HCT116 (cell line): ENCODE measurements at regions not wholly inside any gene's neighbourhood (a gene's known extent, or its start where the extent isn't known, plus 50 kb on each side); places are given as distances from the start of the nearest gene placed in this dataset.

Source experiments
- ATAC-seq: fragments of 200-7000 bp; cut with Tn5 transposase; 2 replicates; pipeline ENCODE4 v1.9.1; 2020; ENCODE audit warnings: mild to moderate bottlenecking, moderate library complexity
- BruUV-seq: library from RNA; stranded (reverse); fragments of 400-500 nt; replicated peaks from 2 replicates; lab custom pipeline; 2021; lab: Mats Ljungman, UMichigan
- CTCF ChIA-PET: fragments of 300-600 bp; sonication (Branson Sonifier 250); formaldehyde crosslinking; loops from one replicate; lab custom pipeline; 2021; ENCODE audit warnings: antibody characterized with exemption; lab: Charles Lee
- POLR2A ChIA-PET: fragments of 300-600, 350-600 bp; sonication (Branson Sonifier 250); formaldehyde crosslinking; loops from one replicate; lab custom pipeline; 2021; ENCODE audit warnings: antibody characterized with exemption; lab: Charles Lee
- RAD21 ChIA-PET, 2 experiments: fragments of 300-600 bp; sonication (Branson Sonifier 250); formaldehyde crosslinking; loops; one replicate each; lab custom pipeline; 2023; ENCODE audit warnings: low total read pairs in 2 of 2; ENCODE audit not compliant: uncharacterized antibody in 2 of 2, unreplicated experiment in 2 of 2, low non-redundant PET in 1 of 2; lab: Charles Lee
- DNase-seq: peaks from one replicate; pipeline ENCODE4 v3.0.0-alpha.2; 2010; ENCODE audit warnings: low read depth, low spot score
- H2AFZ ChIP-seq: fragments of 200-600 bp; shearing (Covaris generic), sonication (generic); 2 replicates; pipeline ENCODE4 v1.6.1; 2017; ENCODE audit warnings: low read depth, mixed run types, mixed read lengths, antibody characterized with exemption, low read length; ENCODE audit not compliant: poor library complexity, severe bottlenecking
- H3K27ac ChIP-seq: 2 replicates; pipeline ENCODE4 v1.5.1; 2012; ENCODE audit warnings: low read depth, low read length
- H3K27me3 ChIP-seq: fragments of 200-600 bp; sonication (generic); 2 replicates; pipeline ENCODE4 v1.6.1; 2016; ENCODE audit warnings: mixed run types, low read length, mixed read lengths; ENCODE audit not compliant: insufficient read depth
- H3K36me3 ChIP-seq, 2 experiments: fragments of 200-500 bp in 1 of 2; fragments of 200-600 bp in 1 of 2; sonication (Bioruptor generic) in 1 of 2; sonication (generic) in 1 of 2; 2 replicates each; pipeline versions ENCODE4 v1.5.1 to v1.6.1; 2014 to 2016; ENCODE audit warnings: low read length in 2 of 2, inconsistent platforms in 1 of 2, mixed read lengths in 1 of 2, mixed run types in 1 of 2; ENCODE audit not compliant: insufficient read depth in 2 of 2, control insufficient read depth in 1 of 2
- H3K4me1 ChIP-seq, 2 experiments: fragments of 200-600 bp in 1 of 2; sonication (generic) in 1 of 2; 2 replicates each; pipeline versions ENCODE4 v1.5.1 to v1.6.1; 2012 to 2017; ENCODE audit warnings: low read length in 2 of 2, inconsistent platforms in 1 of 2, mild to moderate bottlenecking in 1 of 2, mixed read lengths in 1 of 2, mixed run types in 1 of 2, moderate library complexity in 1 of 2; ENCODE audit not compliant: insufficient read depth in 2 of 2, control insufficient read depth in 1 of 2
- H3K4me2 ChIP-seq: fragments of 200-600 bp; sonication (generic); 2 replicates; pipeline ENCODE4 v1.6.1; 2017; ENCODE audit warnings: mixed run types, low read length, mixed read lengths
- H3K4me3 ChIP-seq, 2 experiments: fragments of 200-600 bp in 1 of 2; sonication (generic) in 1 of 2; replicated peaks in 1 of 2; 2 replicates each; pipeline ENCODE4 v1.5.1; 2011 to 2016; ENCODE audit warnings: low read length in 2 of 2, control low read depth in 1 of 2, low read depth in 1 of 2, mild to moderate bottlenecking in 1 of 2, mixed read lengths in 1 of 2, mixed run types in 1 of 2
- H3K79me2 ChIP-seq: fragments of 200-600 bp; sonication (generic); 2 replicates; pipeline ENCODE4 v1.6.1; 2017; ENCODE audit warnings: mild to moderate bottlenecking, mixed run types, low read length, moderate library complexity, mixed read lengths; ENCODE audit not compliant: insufficient read depth
- H3K9ac ChIP-seq: fragments of 200-600 bp; sonication (generic); 2 replicates; pipeline ENCODE4 v1.6.1; 2016; ENCODE audit warnings: low read length, mixed read lengths
- H3K9me2 ChIP-seq: fragments of 200-600 bp; sonication (generic), shearing (Covaris generic); 2 replicates; pipeline ENCODE4 v1.6.1; 2017; ENCODE audit warnings: mixed run types, mild to moderate bottlenecking, moderate library complexity; ENCODE audit not compliant: insufficient read depth
- H3K9me3 ChIP-seq, 2 experiments: fragments of 200-500 bp in 1 of 2; fragments of 200-600 bp in 1 of 2; sonication (Bioruptor generic) in 1 of 2; sonication (generic) in 1 of 2; 2 replicates each; pipeline ENCODE4 v1.6.1; 2014 to 2017; ENCODE audit warnings: low read length in 2 of 2, mixed read lengths in 2 of 2, inconsistent platforms in 1 of 2, low read depth in 1 of 2, mild to moderate bottlenecking in 1 of 2, mixed run types in 1 of 2, moderate library complexity in 1 of 2; ENCODE audit not compliant: control insufficient read depth in 1 of 2, insufficient read depth in 1 of 2
- H4K20me1 ChIP-seq: fragments of 200-600 bp; sonication (generic), shearing (Covaris generic); 2 replicates; pipeline ENCODE4 v1.6.1; 2017; ENCODE audit warnings: mixed run types, mild to moderate bottlenecking, moderate library complexity; ENCODE audit not compliant: insufficient read depth
- CBX3 ChIP-seq: IDR thresholded peaks from 2 replicates; pipeline ENCODE4 v1.6.1; 2012; ENCODE audit warnings: low read depth
- CEBPB ChIP-seq: IDR thresholded peaks from 2 replicates; pipeline ENCODE4 v1.6.1; 2012; ENCODE audit warnings: low read depth
- EGR1 ChIP-seq: IDR thresholded peaks from 2 replicates; pipeline ENCODE4 v1.6.1; 2012; ENCODE audit warnings: low read depth
- ELF1 ChIP-seq: IDR thresholded peaks from 2 replicates; pipeline ENCODE4 v1.6.1; 2012; ENCODE audit warnings: low read depth, borderline replicate concordance
- EZH2 ChIP-seq: fragments of 200-600 bp; sonication (generic); IDR thresholded peaks from 2 replicates; pipeline ENCODE4 v1.6.1; 2017; ENCODE audit warnings: antibody characterized with exemption, mixed run types
- EZH2phosphoT487 ChIP-seq: fragments of 200-600 bp; IDR thresholded peaks from 2 replicates; pipeline ENCODE4 v1.6.1; 2018; ENCODE audit warnings: antibody characterized with exemption, borderline replicate concordance
- FOSL1 ChIP-seq: IDR thresholded peaks from 2 replicates; pipeline ENCODE4 v1.6.1; 2012; ENCODE audit warnings: low read depth
- JUND ChIP-seq: IDR thresholded peaks from 2 replicates; pipeline ENCODE4 v1.6.1; 2012
- POLR2AphosphoS5 ChIP-seq: IDR thresholded peaks from 2 replicates; pipeline ENCODE4 v1.6.1; 2011; ENCODE audit warnings: mild to moderate bottlenecking, low read depth, low read length, moderate library complexity
- SP1 ChIP-seq: IDR thresholded peaks from 2 replicates; pipeline ENCODE4 v1.6.1; 2012; ENCODE audit warnings: low read depth
- SRF ChIP-seq: IDR thresholded peaks from 2 replicates; pipeline ENCODE4 v1.6.1; 2012; ENCODE audit warnings: low read depth
- TCF7L2 ChIP-seq: IDR thresholded peaks from 2 replicates; pipeline ENCODE4 v1.7.0; 2011; ENCODE audit warnings: borderline replicate concordance, inconsistent platforms; ENCODE audit not compliant: insufficient read depth, insufficient read length; ENCODE audit errors: extremely low read depth
- ZFX ChIP-seq: fragments of 450-650 bp; IDR thresholded peaks from 2 replicates; pipeline ENCODE4 v1.6.1; 2017
- intact Hi-C: fragments of 100-400 bp; cut with micrococcal nuclease; formaldehyde crosslinking; loops from 2 replicates; pipeline ENCODE4 v1.10.0; 2022
- TF ChIP-seq, protein P1 (sequence below): IDR thresholded peaks from 2 replicates; pipeline ENCODE4 v1.6.1; 2012
- TF ChIP-seq, protein P2 (sequence below): IDR thresholded peaks from 2 replicates; pipeline ENCODE4 v1.6.1; 2011; ENCODE audit warnings: mild to moderate bottlenecking, low read length, moderate library complexity; ENCODE audit not compliant: insufficient replicate concordance; ENCODE audit errors: extremely low read depth
- TF ChIP-seq, protein P3 (sequence below): IDR thresholded peaks from 2 replicates; pipeline ENCODE4 v1.6.1; 2012
- TF ChIP-seq, protein P4 (sequence below), 3 experiments: fragments of 200-600 bp in 1 of 3; sonication (generic) in 1 of 3; IDR thresholded peaks in 2 of 3; conservative IDR thresholded peaks in 1 of 3; 2 replicates each; pipeline ENCODE4 v1.5.1; 2012 to 2017; ENCODE audit warnings: low read depth in 2 of 3, low read length in 2 of 3, antibody characterized with exemption in 1 of 3, borderline replicate concordance in 1 of 3, control low read depth in 1 of 3, mild to moderate bottlenecking in 1 of 3, mixed read lengths in 1 of 3, mixed run types in 1 of 3, moderate library complexity in 1 of 3; ENCODE audit not compliant: insufficient read depth in 1 of 3

- Histone ChIP-seq H3K9me3 (no peaks in the 10 kb centered on the region), H3K27me3 (no peaks in the 10 kb centered on the region)
- TF ChIP-seq, protein P1, sequence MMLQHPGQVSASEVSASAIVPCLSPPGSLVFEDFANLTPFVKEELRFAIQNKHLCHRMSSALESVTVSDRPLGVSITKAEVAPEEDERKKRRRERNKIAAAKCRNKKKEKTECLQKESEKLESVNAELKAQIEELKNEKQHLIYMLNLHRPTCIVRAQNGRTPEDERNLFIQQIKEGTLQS = no peak
- TF ChIP-seq EZH2 = no peak
- no peak for TF ChIP-seq EGR1
- TF ChIP-seq CBX3 = no peak
- TF ChIP-seq, all 23 proteins: peak for 0
- Histone ChIP-seq H3K4me3 (no peak overlapping the region), H4K20me1 (no peaks in the 10 kb centered on the region), H3K79me2 (no peaks in the 10 kb centered on the region), H3K27ac (no peak overlapping the region), H3K9me2 (no peaks in the 10 kb centered on the region), H3K4me2 (no peak overlapping the region), H3K36me3 (no peaks in the 10 kb centered on the region), H3K4me1 (peaks cover 0 to 7% of the 10 kb centered on the region in 2 experiments; a peak in 2 of 4 replicates), H2AFZ (no peak overlapping the region), H3K9ac (no peak overlapping the region)
- RAD21 ChIA-PET = no interaction called here
- ATAC-seq (no peak), DNase-seq (no peak)
- intact Hi-C loops = no loop called here
- BruUV-seq = no TSS peak
- CTCF ChIA-PET = interaction anchor here (1.0 kb wide), 1 partner anchor 19 kb away, joined by 3 read pairs; no protein-coding TSS in a partner anchor
- POLR2A ChIA-PET = no interaction called here
These were observed 77.2 kb downstream of the DDIT4L start for GRCh38 chr4:100113096-100113495.

DNA sequence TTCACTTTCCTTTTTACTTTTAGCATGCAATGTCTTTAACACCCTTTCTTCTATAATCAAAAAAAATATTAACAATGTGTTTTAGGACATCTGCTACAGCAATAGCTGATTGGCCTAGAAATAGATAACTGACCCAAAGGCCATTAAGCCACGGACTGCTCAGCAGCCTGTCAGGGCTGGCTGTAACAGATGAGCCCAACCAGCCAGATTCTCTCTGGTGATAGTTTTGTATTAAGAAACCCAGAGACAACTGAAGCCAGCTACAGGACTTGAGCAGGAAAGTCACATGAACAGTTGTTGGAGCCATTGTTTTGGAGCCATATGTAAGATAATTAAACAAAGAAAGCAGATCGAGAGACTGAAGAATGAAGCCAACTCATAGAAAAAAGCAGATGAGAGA, 80.3 kb downstream of the DDIT4L start:
- Histone ChIP-seq H3K4me3 (no peak overlapping the region), H3K79me2 (no peaks in the 10 kb centered on the region), H3K9ac (no peak overlapping the region), H3K9me3 (no peaks in the 10 kb centered on the region), H3K4me1 (peaks cover 0 to 3% of the 10 kb centered on the region in 2 experiments; a peak in 2 of 4 replicates), H3K4me2 (no peak overlapping the region), H2AFZ (no peak overlapping the region), H3K36me3 (no peaks in the 10 kb centered on the region), H3K27ac (no peak overlapping the region), H4K20me1 (no peaks in the 10 kb centered on the region), H3K27me3 (no peaks in the 10 kb centered on the region), H3K9me2 (no peaks in the 10 kb centered on the region)
- no TSS peak for BruUV-seq
- no peak for ATAC-seq
- ChIA-PET CTCF (interaction anchor here (0.9 kb wide), 1 partner anchor 17 kb away, joined by 5 read pairs; no protein-coding TSS in a partner anchor), POLR2A (no interaction called here), RAD21 (no interaction called here)
- intact Hi-C loops = no loop called here
- DNase-seq = no peak
- TF ChIP-seq ZFX = no peak
- TF ChIP-seq TCF7L2 = no peak
- TF ChIP-seq, protein P2, sequence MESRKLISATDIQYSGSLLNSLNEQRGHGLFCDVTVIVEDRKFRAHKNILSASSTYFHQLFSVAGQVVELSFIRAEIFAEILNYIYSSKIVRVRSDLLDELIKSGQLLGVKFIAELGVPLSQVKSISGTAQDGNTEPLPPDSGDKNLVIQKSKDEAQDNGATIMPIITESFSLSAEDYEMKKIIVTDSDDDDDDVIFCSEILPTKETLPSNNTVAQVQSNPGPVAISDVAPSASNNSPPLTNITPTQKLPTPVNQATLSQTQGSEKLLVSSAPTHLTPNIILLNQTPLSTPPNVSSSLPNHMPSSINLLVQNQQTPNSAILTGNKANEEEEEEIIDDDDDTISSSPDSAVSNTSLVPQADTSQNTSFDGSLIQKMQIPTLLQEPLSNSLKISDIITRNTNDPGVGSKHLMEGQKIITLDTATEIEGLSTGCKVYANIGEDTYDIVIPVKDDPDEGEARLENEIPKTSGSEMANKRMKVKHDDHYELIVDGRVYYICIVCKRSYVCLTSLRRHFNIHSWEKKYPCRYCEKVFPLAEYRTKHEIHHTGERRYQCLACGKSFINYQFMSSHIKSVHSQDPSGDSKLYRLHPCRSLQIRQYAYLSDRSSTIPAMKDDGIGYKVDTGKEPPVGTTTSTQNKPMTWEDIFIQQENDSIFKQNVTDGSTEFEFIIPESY = no peak
- TF ChIP-seq, protein P3, sequence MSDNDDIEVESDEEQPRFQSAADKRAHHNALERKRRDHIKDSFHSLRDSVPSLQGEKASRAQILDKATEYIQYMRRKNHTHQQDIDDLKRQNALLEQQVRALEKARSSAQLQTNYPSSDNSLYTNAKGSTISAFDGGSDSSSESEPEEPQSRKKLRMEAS = no peak
- no peak for TF ChIP-seq ELF1
- no peak for TF ChIP-seq POLR2AphosphoS5
- no peak for TF ChIP-seq CEBPB
- no peak for TF ChIP-seq EZH2
- TF ChIP-seq EGR1 = no peak
- TF ChIP-seq SP1 = no peak
- no peak for TF ChIP-seq EZH2phosphoT487
- TF ChIP-seq, protein P1 = no peak
- TF ChIP-seq, protein P4, sequence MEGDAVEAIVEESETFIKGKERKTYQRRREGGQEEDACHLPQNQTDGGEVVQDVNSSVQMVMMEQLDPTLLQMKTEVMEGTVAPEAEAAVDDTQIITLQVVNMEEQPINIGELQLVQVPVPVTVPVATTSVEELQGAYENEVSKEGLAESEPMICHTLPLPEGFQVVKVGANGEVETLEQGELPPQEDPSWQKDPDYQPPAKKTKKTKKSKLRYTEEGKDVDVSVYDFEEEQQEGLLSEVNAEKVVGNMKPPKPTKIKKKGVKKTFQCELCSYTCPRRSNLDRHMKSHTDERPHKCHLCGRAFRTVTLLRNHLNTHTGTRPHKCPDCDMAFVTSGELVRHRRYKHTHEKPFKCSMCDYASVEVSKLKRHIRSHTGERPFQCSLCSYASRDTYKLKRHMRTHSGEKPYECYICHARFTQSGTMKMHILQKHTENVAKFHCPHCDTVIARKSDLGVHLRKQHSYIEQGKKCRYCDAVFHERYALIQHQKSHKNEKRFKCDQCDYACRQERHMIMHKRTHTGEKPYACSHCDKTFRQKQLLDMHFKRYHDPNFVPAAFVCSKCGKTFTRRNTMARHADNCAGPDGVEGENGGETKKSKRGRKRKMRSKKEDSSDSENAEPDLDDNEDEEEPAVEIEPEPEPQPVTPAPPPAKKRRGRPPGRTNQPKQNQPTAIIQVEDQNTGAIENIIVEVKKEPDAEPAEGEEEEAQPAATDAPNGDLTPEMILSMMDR (IDR thresholded peaks at IDR 0.05 in 2 of 3, conservative IDR thresholded peaks at IDR 0.05 in 1 of 3; ENCODE audit: borderline replicate concordance in 1 of 3, insufficient read depth in 1 of 3, low read depth in 2 of 3, low read length in 2 of 3) = no peak
- no peak for TF ChIP-seq SRF
- no peak for TF ChIP-seq JUND
- TF ChIP-seq CBX3 = no peak
- TF ChIP-seq FOSL1 = no peak
